BLaER1 treated with 17β-estradiol and CSF1 and Interleukin-3, amounts not matched to agents 10 nM and 100 nM (cell line): ENCODE measurements at regions not wholly inside any gene's neighbourhood (a gene's known extent, or its start where the extent isn't known, plus 50 kb on each side); places are given as distances from the start of the nearest gene placed in this dataset.

Experiments used
- H3K27ac ChIP-seq, 11 experiments: shearing (Covaris generic); formaldehyde crosslinking; 2 replicates each; pipeline ENCODE4 v1.8.1; 2022
- H3K27me3 ChIP-seq, 11 experiments: shearing (Covaris generic); formaldehyde crosslinking; 2 replicates each; pipeline ENCODE4 v1.8.1; 2022
- H3K36me3 ChIP-seq, 11 experiments: shearing (Covaris generic); formaldehyde crosslinking; 2 replicates each; pipeline ENCODE4 v1.8.1; 2022
- H3K4me1 ChIP-seq, 10 experiments: shearing (Covaris generic); formaldehyde crosslinking; 2 replicates each; pipeline ENCODE4 v1.8.1; 2022
- H3K4me2 ChIP-seq, 11 experiments: shearing (Covaris generic); formaldehyde crosslinking; 2 replicates each; pipeline ENCODE4 v1.8.1; 2022
- H3K4me3 ChIP-seq, 10 experiments: shearing (Covaris generic); formaldehyde crosslinking; 2 replicates each; pipeline ENCODE4 v1.8.1; 2022
- H3K9ac ChIP-seq, 11 experiments: shearing (Covaris generic); formaldehyde crosslinking; 2 replicates each; pipeline ENCODE4 v1.8.1; 2022
- H3K9me3 ChIP-seq, 11 experiments: shearing (Covaris generic); formaldehyde crosslinking; replicated peaks in 1 of 11; 2 replicates each; pipeline ENCODE4 v1.8.1; 2022
- H4K20me1 ChIP-seq, 11 experiments: shearing (Covaris generic); formaldehyde crosslinking; 2 replicates each; pipeline ENCODE4 v1.8.1; 2022
- Cebpa-rat ChIP-seq, 11 experiments: shearing (Covaris generic); IDR thresholded peaks; 2 replicates each; pipeline ENCODE4 v1.8.1; 2022

- no peak overlapping the region for H3K4me3 ChIP-seq
- no peak overlapping the region for H3K9ac ChIP-seq
- peaks cover 0 to 8% (median 5%) of the 10 kb centered on the region in 11 experiments; a peak in 7 of 22 replicates for H3K9me3 ChIP-seq
- H3K27me3 ChIP-seq = no peaks in the 10 kb centered on the region; a peak in 1 of 22 replicates
- no peaks in the 10 kb centered on the region for H3K36me3 ChIP-seq
- H3K4me2 ChIP-seq = no peak overlapping the region
- H3K27ac ChIP-seq = no peak overlapping the region
- TF ChIP-seq Cebpa-rat (IDR thresholded peaks at IDR 0.05) = no peak
- H4K20me1 ChIP-seq = no peaks in the 10 kb centered on the region; a peak in 1 of 22 replicates
- no peaks in the 10 kb centered on the region for H3K4me1 ChIP-seq
Measured at GRCh38 chr10:128950159-128950915, 516.7 kb upstream of the MGMT start.

DNA sequence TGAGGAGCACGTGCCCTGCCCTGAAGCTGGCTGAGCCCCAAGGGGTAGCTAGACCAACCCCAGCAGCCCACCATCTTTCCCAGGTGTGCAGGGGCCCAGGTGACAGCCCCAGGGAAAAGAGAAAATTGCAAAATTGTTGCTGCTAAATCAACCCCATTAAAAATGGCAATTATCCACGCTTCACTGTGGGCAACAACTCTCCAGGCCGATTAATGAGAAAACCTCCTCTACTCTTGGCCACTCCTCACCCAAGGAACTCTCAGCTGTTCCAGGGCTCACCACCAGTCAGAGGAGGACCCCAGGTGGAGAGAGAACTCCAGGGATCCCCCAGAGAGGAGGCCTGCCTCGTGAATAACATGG lies 516.1 kb upstream of the MGMT start:
- Histone ChIP-seq H3K9ac (no peak overlapping the region), H3K27ac (no peak overlapping the region), H3K9me3 (peaks cover 0 to 8% (median 5%) of the 10 kb centered on the region in 11 experiments; a peak in 7 of 22 replicates), H3K4me2 (no peak overlapping the region), H3K27me3 (no peaks in the 10 kb centered on the region; a peak in 1 of 22 replicates), H3K4me3 (no peak overlapping the region), H3K36me3 (no peaks in the 10 kb centered on the region), H4K20me1 (no peaks in the 10 kb centered on the region), H3K4me1 (no peaks in the 10 kb centered on the region)
- TF ChIP-seq Cebpa-rat (IDR thresholded peaks at IDR 0.05) = no peak

DNA sequence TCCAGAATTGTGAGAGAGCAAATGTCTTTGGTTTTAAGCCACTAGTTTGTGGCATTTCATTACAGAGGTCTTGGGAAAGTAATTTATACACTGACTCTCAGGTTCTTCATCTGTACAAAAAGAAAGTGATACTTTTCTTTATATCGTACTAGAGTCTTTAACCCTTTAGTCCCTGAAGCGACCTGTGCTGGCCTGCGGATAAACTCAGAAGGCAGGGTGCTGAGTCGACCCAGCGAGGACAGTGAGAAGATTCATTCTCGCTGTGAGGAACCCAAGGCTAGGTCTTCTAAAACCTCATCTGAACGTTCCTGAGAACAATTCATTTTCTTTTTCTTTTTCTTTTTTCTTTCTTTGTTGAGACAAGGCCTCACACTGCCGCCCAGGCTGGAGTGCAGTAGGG lies 514.2 kb upstream of the MGMT start:
- no peaks in the 10 kb centered on the region; a peak in 1 of 22 replicates for H3K27me3 ChIP-seq
- H3K9me3 ChIP-seq = no peaks in the 10 kb centered on the region
- H3K27ac ChIP-seq = no peak overlapping the region
- no peaks in the 10 kb centered on the region for H3K36me3 ChIP-seq
- TF ChIP-seq Cebpa-rat (IDR thresholded peaks at IDR 0.05) = no peak
- no peak overlapping the region for H3K4me3 ChIP-seq
- no peak overlapping the region for H3K9ac ChIP-seq
- H3K4me1 ChIP-seq = no peaks in the 10 kb centered on the region
- no peaks in the 10 kb centered on the region for H4K20me1 ChIP-seq
- H3K4me2 ChIP-seq = no peak overlapping the region

DNA sequence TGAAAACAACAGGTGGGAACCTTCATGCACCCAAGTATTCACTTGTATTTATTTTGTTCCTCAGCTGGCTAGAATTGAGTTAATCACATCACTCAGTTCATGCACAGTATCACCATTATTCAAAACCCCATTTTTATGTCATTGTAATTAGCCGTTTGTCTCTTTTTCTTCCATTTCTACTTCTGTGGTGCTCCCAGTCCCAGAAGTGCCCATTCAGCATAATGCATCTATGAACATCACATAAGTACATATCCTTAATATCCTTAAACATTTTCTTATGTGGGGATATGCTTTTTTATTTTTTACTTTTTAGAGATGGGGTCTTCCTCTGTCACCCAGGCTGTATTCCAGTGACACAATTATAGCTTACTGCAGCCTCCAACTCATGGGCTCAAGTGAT lies 510.9 kb upstream of the MGMT start:
- H3K9ac ChIP-seq = no peak overlapping the region
- H3K9me3 ChIP-seq = no peaks in the 10 kb centered on the region
- no peak overlapping the region for H3K4me3 ChIP-seq
- TF ChIP-seq Cebpa-rat (IDR thresholded peaks at IDR 0.05) = no peak
- H3K27ac ChIP-seq = no peak overlapping the region
- peaks cover 0 to 7% (median 0%) of the 10 kb centered on the region in 10 experiments; a peak in 2 of 20 replicates for H3K4me1 ChIP-seq
- no peaks in the 10 kb centered on the region for H3K27me3 ChIP-seq
- H3K4me2 ChIP-seq = no peak overlapping the region
- no peaks in the 10 kb centered on the region for H3K36me3 ChIP-seq
- no peaks in the 10 kb centered on the region for H4K20me1 ChIP-seq

DNA sequence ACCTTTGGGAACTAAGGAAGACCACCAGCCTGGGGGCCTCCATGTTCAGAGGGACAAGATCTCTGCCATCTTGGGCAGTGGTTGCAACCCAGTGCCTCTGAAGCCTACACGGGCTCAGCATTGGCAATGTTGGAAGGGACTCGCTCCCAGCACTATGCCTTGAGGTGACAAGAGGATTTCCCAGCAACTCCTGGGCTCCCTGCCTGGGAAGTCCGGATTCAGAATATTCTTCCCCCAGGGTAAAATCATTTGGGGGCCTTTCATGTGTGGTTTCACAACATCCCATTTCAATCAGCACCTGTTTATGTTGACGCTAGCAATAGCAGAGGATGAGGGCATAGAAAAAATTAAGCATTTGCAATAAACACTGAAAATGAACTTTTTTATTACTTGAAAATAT lies 509.8 kb upstream of the MGMT start:
- H3K4me3 ChIP-seq = no peak overlapping the region
- H4K20me1 ChIP-seq = 0 out of 22 replicates have a peak, but pooled peaks cover 0 to 6% (median 0%) of the 10 kb centered on the region in 11 experiments
- no peak overlapping the region for H3K9ac ChIP-seq
- peaks cover 0 to 7% (median 0%) of the 10 kb centered on the region in 10 experiments; a peak in 2 of 20 replicates for H3K4me1 ChIP-seq
- H3K36me3 ChIP-seq = no peaks in the 10 kb centered on the region
- 0 out of 22 replicates have a peak, but pooled peaks cover 0 to 1% (median 0%) of the 10 kb centered on the region in 11 experiments for H3K27me3 ChIP-seq
- TF ChIP-seq Cebpa-rat (IDR thresholded peaks at IDR 0.05) = no peak
- H3K4me2 ChIP-seq = no peak overlapping the region
- no peak overlapping the region for H3K27ac ChIP-seq
- no peaks in the 10 kb centered on the region for H3K9me3 ChIP-seq

GRCh38 chr10:128958834-128959690 lies 508.0 kb upstream of the MGMT start:
- peaks cover 0 to 11% (median 0%) of the 10 kb centered on the region in 11 experiments; a peak in 3 of 22 replicates for H3K27me3 ChIP-seq
- H3K4me3 ChIP-seq = no peak overlapping the region
- H4K20me1 ChIP-seq = 0 out of 22 replicates have a peak, but pooled peaks cover 0 to 6% (median 0%) of the 10 kb centered on the region in 11 experiments
- TF ChIP-seq Cebpa-rat (IDR thresholded peaks at IDR 0.05) = no peak
- H3K36me3 ChIP-seq = no peaks in the 10 kb centered on the region
- H3K9me3 ChIP-seq = no peaks in the 10 kb centered on the region
- peaks cover 0 to 7% (median 0%) of the 10 kb centered on the region in 10 experiments; a peak in 2 of 20 replicates for H3K4me1 ChIP-seq
- no peak overlapping the region for H3K4me2 ChIP-seq
- no peak overlapping the region for H3K27ac ChIP-seq
- no peak overlapping the region for H3K9ac ChIP-seq

GRCh38 chr10:128959746-128960145 lies 507.3 kb upstream of the MGMT start:
- Histone ChIP-seq H3K27me3 (peaks cover 0 to 13% (median 0%) of the 10 kb centered on the region in 11 experiments; a peak in 3 of 22 replicates), H3K4me3 (no peak overlapping the region), H4K20me1 (0 out of 22 replicates have a peak, but pooled peaks cover 0 to 6% (median 0%) of the 10 kb centered on the region in 11 experiments), H3K9me3 (peaks cover under 1 to 4% (median 2%) of the 10 kb centered on the region in 11 experiments; a peak in 16 of 22 replicates), H3K36me3 (no peaks in the 10 kb centered on the region), H3K4me2 (no peak overlapping the region), H3K9ac (no peak overlapping the region), H3K4me1 (peaks cover 0 to 7% (median 0%) of the 10 kb centered on the region in 10 experiments; a peak in 2 of 20 replicates), H3K27ac (no peak overlapping the region)
- no peak for TF ChIP-seq Cebpa-rat (IDR thresholded peaks at IDR 0.05)

GRCh38 chr10:128960517-128960916 lies 506.5 kb upstream of the MGMT start:
- peaks cover 0 to 13% (median 0%) of the 10 kb centered on the region in 11 experiments; a peak in 3 of 22 replicates for H3K27me3 ChIP-seq
- TF ChIP-seq Cebpa-rat (IDR thresholded peaks at IDR 0.05) = no peak
- peaks cover 0 to 7% (median 0%) of the 10 kb centered on the region in 10 experiments; a peak in 2 of 20 replicates for H3K4me1 ChIP-seq
- 0 out of 22 replicates have a peak, but pooled peaks cover 0 to 6% (median 0%) of the 10 kb centered on the region in 11 experiments for H4K20me1 ChIP-seq
- no peak overlapping the region for H3K27ac ChIP-seq
- H3K4me2 ChIP-seq = peak overlapping the region in 2 of 11 experiments; percentile 0 to 10; a peak in 2 of 22 replicates
- H3K9me3 ChIP-seq = peaks cover 8 to 12% (median 9%) of the 10 kb centered on the region in 11 experiments; a peak in 20 of 22 replicates
- no peak overlapping the region for H3K9ac ChIP-seq
- no peak overlapping the region for H3K4me3 ChIP-seq
- H3K36me3 ChIP-seq = no peaks in the 10 kb centered on the region

GRCh38 chr10:128962182-128962581 lies 504.9 kb upstream of the MGMT start:
- H4K20me1 ChIP-seq = 0 out of 22 replicates have a peak, but pooled peaks cover 0 to 6% (median 0%) of the 10 kb centered on the region in 11 experiments
- H3K27ac ChIP-seq = no peak overlapping the region
- H3K4me2 ChIP-seq = no peak overlapping the region
- H3K4me3 ChIP-seq = no peak overlapping the region
- H3K9ac ChIP-seq = no peak overlapping the region
- H3K27me3 ChIP-seq = peaks cover 0 to 21% (median 0%) of the 10 kb centered on the region in 11 experiments; a peak in 3 of 22 replicates
- H3K4me1 ChIP-seq = peaks cover 0 to 7% (median 0%) of the 10 kb centered on the region in 10 experiments; a peak in 2 of 20 replicates
- TF ChIP-seq Cebpa-rat (IDR thresholded peaks at IDR 0.05) = no peak
- peaks cover 8 to 16% (median 11%) of the 10 kb centered on the region in 11 experiments; a peak in 20 of 22 replicates for H3K9me3 ChIP-seq
- no peaks in the 10 kb centered on the region for H3K36me3 ChIP-seq
